ENCODE measurements at regions not wholly inside any gene's neighbourhood (a gene's known extent, or its start where the extent isn't known, plus 50 kb on each side); places are given as distances from the start of the nearest gene placed in this dataset.

DNA sequence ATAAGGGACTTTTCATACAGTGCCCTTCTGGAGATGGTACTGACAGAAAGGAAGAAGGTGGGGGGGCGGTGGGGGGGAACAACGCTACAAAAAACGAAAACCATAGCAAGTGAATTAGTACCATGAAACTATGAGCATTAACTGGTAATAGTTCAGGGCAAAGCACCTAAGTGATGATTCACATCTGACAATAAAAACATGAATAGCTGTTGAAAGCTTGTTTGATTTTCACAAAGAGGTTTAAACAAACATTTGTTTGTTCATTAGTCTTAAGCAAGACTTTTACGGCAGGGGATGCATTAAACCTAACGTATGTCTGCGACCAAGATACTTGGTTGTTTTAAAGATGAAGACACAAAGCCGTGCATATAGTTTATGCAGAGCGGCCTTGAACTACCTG, 177.5 kb downstream of the LMO4 start:
- Histone ChIP-seq H3K4me1 (no peaks in the 10 kb centered on the region), H3K36me3 (no peaks in the 10 kb centered on the region), H3K27me3 (no peaks in the 10 kb centered on the region), H3K9me3 (no peaks in the 10 kb centered on the region), H3K27ac (no peak overlapping the region), H3K4me3 (no peak overlapping the region)
- DNase-seq (ENCODE audit: low spot score in 2 of 2) = no peak
- WGBS = 60% methylated on average over 8 of the region's 8 CpGs
- TF ChIP-seq POLR2A (IDR thresholded peaks at IDR 0.05) (no peak), EP300 (IDR thresholded peaks at IDR 0.05) (no peak)
- TF ChIP-seq, protein P1, sequence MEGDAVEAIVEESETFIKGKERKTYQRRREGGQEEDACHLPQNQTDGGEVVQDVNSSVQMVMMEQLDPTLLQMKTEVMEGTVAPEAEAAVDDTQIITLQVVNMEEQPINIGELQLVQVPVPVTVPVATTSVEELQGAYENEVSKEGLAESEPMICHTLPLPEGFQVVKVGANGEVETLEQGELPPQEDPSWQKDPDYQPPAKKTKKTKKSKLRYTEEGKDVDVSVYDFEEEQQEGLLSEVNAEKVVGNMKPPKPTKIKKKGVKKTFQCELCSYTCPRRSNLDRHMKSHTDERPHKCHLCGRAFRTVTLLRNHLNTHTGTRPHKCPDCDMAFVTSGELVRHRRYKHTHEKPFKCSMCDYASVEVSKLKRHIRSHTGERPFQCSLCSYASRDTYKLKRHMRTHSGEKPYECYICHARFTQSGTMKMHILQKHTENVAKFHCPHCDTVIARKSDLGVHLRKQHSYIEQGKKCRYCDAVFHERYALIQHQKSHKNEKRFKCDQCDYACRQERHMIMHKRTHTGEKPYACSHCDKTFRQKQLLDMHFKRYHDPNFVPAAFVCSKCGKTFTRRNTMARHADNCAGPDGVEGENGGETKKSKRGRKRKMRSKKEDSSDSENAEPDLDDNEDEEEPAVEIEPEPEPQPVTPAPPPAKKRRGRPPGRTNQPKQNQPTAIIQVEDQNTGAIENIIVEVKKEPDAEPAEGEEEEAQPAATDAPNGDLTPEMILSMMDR (IDR thresholded peaks at IDR 0.05) = no peak

DNA sequence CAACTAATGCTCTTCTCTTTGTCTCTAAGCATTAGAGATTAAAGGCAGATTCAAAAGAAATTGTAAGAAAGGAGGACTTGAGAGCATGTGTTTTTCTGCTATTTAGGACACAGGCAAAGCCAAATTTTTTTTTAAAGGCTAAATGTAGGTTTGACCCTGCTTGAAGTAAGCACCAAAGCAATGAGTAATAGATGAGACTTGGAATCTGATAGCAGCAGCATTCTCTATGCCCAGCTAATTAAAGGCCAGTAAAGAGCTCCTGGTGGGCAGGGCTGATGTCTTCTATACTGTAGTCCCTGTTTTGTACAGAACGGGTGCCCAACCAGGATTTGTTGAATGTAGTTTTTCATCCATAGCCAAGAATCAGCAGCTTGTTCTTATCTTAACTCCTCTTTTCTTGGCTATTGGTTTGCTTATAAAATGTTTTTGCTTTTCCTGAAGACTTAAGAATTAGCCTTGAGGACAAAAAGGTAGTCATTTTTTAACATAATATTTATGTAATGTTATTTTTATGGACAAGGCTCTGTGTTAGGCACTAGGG, 179.6 kb downstream of the LMO4 start:
- no peak for DNase-seq (ENCODE audit: low spot score in 2 of 2)
- TF ChIP-seq EP300 (IDR thresholded peaks at IDR 0.05) (no peak), POLR2A (IDR thresholded peaks at IDR 0.05) (no peak), POLR2AphosphoS5 (IDR thresholded peaks at IDR 0.05) (no peak)
- TF ChIP-seq, protein P1 (IDR thresholded peaks at IDR 0.05) = no peak
- 81% methylated on average over 1 of the region's 1 CpG for WGBS

DNA sequence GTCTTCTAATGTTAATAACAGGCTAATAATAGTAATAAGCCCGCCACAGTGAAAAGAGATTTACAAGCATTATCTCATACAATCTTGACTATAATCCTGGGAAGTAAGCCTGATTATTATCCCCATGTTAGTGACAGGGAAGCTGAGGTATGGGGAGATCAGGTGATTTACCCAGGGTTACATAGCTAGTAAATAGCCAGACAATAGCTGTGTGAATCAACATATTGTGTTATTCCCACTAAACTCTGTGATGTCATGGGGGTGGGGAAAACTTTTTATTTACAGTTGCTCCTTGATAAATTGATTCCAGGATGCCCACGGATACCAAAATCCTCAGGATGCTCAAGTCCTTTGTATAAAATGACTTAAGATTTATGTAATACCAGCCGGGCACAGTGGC, 181.9 kb downstream of the LMO4 start:
- H3K4me1 ChIP-seq = no peaks in the 10 kb centered on the region
- no peak overlapping the region for H3K27ac ChIP-seq
- H3K36me3 ChIP-seq = no peaks in the 10 kb centered on the region
- no peak for DNase-seq (ENCODE audit: low spot score in 2 of 2)
- H3K9me3 ChIP-seq = no peaks in the 10 kb centered on the region
- TF ChIP-seq EP300 (IDR thresholded peaks at IDR 0.05) (no peak), POLR2AphosphoS5 (IDR thresholded peaks at IDR 0.05) (no peak), POLR2A (IDR thresholded peaks at IDR 0.05) (no peak)
- TF ChIP-seq, protein P1 (IDR thresholded peaks at IDR 0.05) = no peak
- no peak overlapping the region for H3K4me3 ChIP-seq
- H3K27me3 ChIP-seq = no peaks in the 10 kb centered on the region
- WGBS = 90% methylated on average over 3 of the region's 3 CpGs

More for the DNA sequence above, 179.6 kb downstream of the LMO4 start:
- H3K27ac ChIP-seq = no peak overlapping the region
- H3K36me3 ChIP-seq = no peaks in the 10 kb centered on the region
- H3K9me3 ChIP-seq = no peaks in the 10 kb centered on the region
- H3K4me1 ChIP-seq = no peaks in the 10 kb centered on the region
- H3K4me3 ChIP-seq = no peak overlapping the region
- no peaks in the 10 kb centered on the region for H3K27me3 ChIP-seq

DNA sequence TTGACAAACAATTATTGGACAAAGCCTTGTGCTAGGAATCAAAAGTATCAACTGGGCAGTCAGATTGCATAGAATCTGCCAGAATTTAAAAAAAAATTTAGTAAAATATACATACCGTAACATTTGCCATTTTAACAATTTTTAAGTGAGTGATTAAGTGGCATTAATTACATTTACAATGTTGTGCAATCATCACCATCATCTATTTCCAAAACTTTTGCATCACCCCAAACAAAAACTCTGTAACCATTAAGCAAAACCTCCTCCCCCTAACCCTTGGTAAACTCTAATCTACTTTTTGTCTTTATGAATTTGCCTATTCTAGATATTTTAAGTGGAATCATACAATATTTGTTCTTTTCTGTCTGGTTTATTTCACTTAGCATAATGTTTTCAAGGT, 182.8 kb downstream of the LMO4 start:
- Histone ChIP-seq H3K4me3 (no peak overlapping the region), H3K9me3 (no peaks in the 10 kb centered on the region), H3K27me3 (no peaks in the 10 kb centered on the region), H3K27ac (no peak overlapping the region), H3K4me1 (no peaks in the 10 kb centered on the region), H3K36me3 (no peaks in the 10 kb centered on the region)
- 72% methylated on average over 1 of the region's 1 CpG for WGBS
- no peak for DNase-seq (ENCODE audit: low spot score in 2 of 2)
- no peak for TF ChIP-seq POLR2AphosphoS5 (IDR thresholded peaks at IDR 0.05)
- TF ChIP-seq, protein P1 (IDR thresholded peaks at IDR 0.05) = no peak
- no peak for TF ChIP-seq POLR2A (IDR thresholded peaks at IDR 0.05)
- TF ChIP-seq EP300 (IDR thresholded peaks at IDR 0.05) = no peak

DNA sequence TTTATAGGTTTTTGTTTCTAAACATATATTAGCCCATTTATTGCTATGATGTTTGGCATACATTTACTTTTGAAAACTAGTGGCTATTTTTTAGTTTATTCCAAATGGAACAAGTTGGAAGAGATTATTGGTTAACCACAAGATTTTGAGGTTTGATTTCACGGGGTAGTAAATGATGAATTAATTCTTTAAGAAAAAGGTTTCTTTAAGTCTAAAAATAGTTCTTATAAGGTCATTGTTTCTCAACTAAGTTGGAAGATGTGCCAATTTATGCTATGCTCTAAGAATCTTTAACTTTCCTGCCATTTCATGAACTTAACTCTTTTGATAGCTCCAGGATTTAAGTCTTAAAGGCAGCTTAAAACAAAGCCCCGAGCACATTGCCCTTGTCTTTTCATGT, 183.8 kb downstream of the LMO4 start:
- no peak for TF ChIP-seq POLR2A (IDR thresholded peaks at IDR 0.05)
- TF ChIP-seq, protein P1 (IDR thresholded peaks at IDR 0.05) = no peak
- WGBS = 83% methylated on average over 2 of the region's 2 CpGs
- H3K27ac ChIP-seq = no peak overlapping the region

More for the DNA sequence above, 183.8 kb downstream of the LMO4 start:
- no peak for DNase-seq (ENCODE audit: low spot score in 2 of 2)
- H3K4me1 ChIP-seq = no peaks in the 10 kb centered on the region
- H3K9me3 ChIP-seq = no peaks in the 10 kb centered on the region
- H3K4me3 ChIP-seq = no peak overlapping the region
- no peaks in the 10 kb centered on the region for H3K36me3 ChIP-seq
- H3K27me3 ChIP-seq = no peaks in the 10 kb centered on the region

Measured in suprapubic skin (tissue), 4 donors.